Fibroblast of lung (primary cell): ENCODE measurements at regions not wholly inside any gene's neighbourhood (a gene's known extent, or its start where the extent isn't known, plus 50 kb on each side); places are given as distances from the start of the nearest gene placed in this dataset.

Source experiments
- CTCF ChIP-seq, 2 donors: IDR thresholded peaks in 1 of 2; conservative IDR thresholded peaks in 1 of 2; 1 replicate in 1 of 2; 2 replicates in 1 of 2; pipeline ENCODE4 v1.5.1; 2011 to 2012; ENCODE audit warnings: low read length in 2 of 2, control low read depth in 1 of 2, inconsistent platforms in 1 of 2, low read depth in 1 of 2, mild to moderate bottlenecking in 1 of 2
- EZH2 ChIP-seq: IDR thresholded peaks from 2 replicates; pipeline ENCODE4 v1.5.1; 2012; ENCODE audit warnings: low read length, control low read depth, mild to moderate bottlenecking; ENCODE audit errors: missing control alignments

GRCh38 chr10:57096044-57096443 is 735.0 kb upstream of the ZWINT start:
- TF ChIP-seq EZH2: no peak
- TF ChIP-seq CTCF (conservative IDR thresholded peaks at IDR 0.05 in 1 of 2, IDR thresholded peaks at IDR 0.05 in 1 of 2; ENCODE audit: low read depth in 1 of 2, low read length in 2 of 2): no peak
